ENCODE measurements at regions not wholly inside any gene's neighbourhood (a gene's known extent, or its start where the extent isn't known, plus 50 kb on each side); places are given as distances from the start of the nearest gene placed in this dataset.

DNA sequence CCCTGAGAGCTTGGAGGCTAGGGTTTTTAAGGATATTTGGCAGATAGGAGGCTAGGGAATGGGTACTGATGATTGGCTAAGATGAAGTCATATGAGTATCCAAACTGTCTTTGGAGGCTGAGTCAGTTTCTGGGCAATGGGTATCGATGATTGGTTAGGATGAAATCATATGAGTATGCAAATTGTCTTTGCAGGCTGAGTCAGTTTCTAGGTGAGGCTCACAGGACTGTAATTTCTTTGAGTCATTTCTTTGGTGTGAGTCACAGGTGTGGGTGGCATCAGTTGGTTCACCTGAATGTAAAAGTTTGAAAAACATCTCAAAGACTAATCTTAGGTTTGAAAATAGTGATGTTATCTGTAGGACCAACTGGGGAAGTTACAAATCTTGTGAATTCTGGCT lies 1068.0 kb downstream of the NR2F1-AS1 start:
- no peak for TF ChIP-seq CTCF (IDR thresholded peaks at IDR 0.05; ENCODE audit: partially characterized antibody, unreplicated experiment)
- H3K9me3 Mint-ChIP-seq (ENCODE audit: unreplicated experiment), result no peaks in the 10 kb centered on the region
- peaks cover 9% of the 10 kb centered on the region for H3K36me3 Mint-ChIP-seq (ENCODE audit: unreplicated experiment)
- no peaks in the 10 kb centered on the region for H3K27me3 Mint-ChIP-seq (ENCODE audit: unreplicated experiment)
- DNase-seq, result no peak
- no peak overlapping the region for H3K27ac Mint-ChIP-seq (ENCODE audit: unreplicated experiment)
- H3K4me3 Mint-ChIP-seq (ENCODE audit: unreplicated experiment), result no peak overlapping the region
- H3K4me1 Mint-ChIP-seq (ENCODE audit: low read depth, unreplicated experiment), result no peaks in the 10 kb centered on the region

DNA sequence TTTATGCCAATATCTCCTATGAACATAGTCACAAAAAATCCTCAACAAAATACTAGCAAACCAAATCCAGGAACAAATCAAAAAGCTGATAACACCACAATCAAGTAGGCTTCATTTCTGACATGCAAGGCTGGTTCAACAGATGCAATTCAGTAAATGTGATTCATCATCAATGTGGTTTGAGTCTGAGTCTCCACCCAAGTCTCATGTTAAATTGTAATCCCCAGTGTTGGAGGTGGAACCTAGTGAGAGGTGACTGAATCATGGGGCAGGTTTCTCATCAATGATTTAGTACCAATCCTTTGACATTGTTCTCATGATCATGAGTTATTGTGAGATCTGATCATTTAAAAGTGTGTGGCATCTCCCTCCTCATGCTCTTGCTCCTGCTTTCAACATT lies 1072.7 kb downstream of the NR2F1-AS1 start:
- H3K4me3 Mint-ChIP-seq (ENCODE audit: unreplicated experiment), result no peak overlapping the region
- no peak for DNase-seq
- no peaks in the 10 kb centered on the region for H3K4me1 Mint-ChIP-seq (ENCODE audit: low read depth, unreplicated experiment)
- H3K36me3 Mint-ChIP-seq (ENCODE audit: unreplicated experiment), result peaks cover 9% of the 10 kb centered on the region
- no peaks in the 10 kb centered on the region for H3K9me3 Mint-ChIP-seq (ENCODE audit: unreplicated experiment)
- H3K27me3 Mint-ChIP-seq (ENCODE audit: unreplicated experiment), result no peaks in the 10 kb centered on the region
- TF ChIP-seq CTCF (IDR thresholded peaks at IDR 0.05; ENCODE audit: partially characterized antibody, unreplicated experiment), result no peak
- H3K27ac Mint-ChIP-seq (ENCODE audit: unreplicated experiment), result no peak overlapping the region

- Mint-ChIP-seq H3K4me3 (ENCODE audit: unreplicated experiment) (no peak overlapping the region), H3K9me3 (ENCODE audit: unreplicated experiment) (no peaks in the 10 kb centered on the region), H3K27ac (ENCODE audit: unreplicated experiment) (no peak overlapping the region), H3K36me3 (ENCODE audit: unreplicated experiment) (no peaks in the 10 kb centered on the region), H3K27me3 (ENCODE audit: unreplicated experiment) (peaks cover 3% of the 10 kb centered on the region), H3K4me1 (ENCODE audit: low read depth, unreplicated experiment) (no peaks in the 10 kb centered on the region)
- no peak for DNase-seq
- TF ChIP-seq CTCF (IDR thresholded peaks at IDR 0.05; ENCODE audit: partially characterized antibody, unreplicated experiment), result no peak
Observed at GRCh38 chr5:92505925-92506324, 1075.1 kb downstream of the NR2F1-AS1 start.

- Mint-ChIP-seq H3K9me3 (ENCODE audit: unreplicated experiment) (no peaks in the 10 kb centered on the region), H3K36me3 (ENCODE audit: unreplicated experiment) (no peaks in the 10 kb centered on the region), H3K27ac (ENCODE audit: unreplicated experiment) (no peak overlapping the region), H3K27me3 (ENCODE audit: unreplicated experiment) (peaks cover 3% of the 10 kb centered on the region), H3K4me1 (ENCODE audit: low read depth, unreplicated experiment) (no peaks in the 10 kb centered on the region), H3K4me3 (ENCODE audit: unreplicated experiment) (no peak overlapping the region)
- no peak for DNase-seq
- TF ChIP-seq CTCF (IDR thresholded peaks at IDR 0.05; ENCODE audit: partially characterized antibody, unreplicated experiment), result no peak
Observed at GRCh38 chr5:92505145-92505544, 1075.9 kb downstream of the NR2F1-AS1 start.

GRCh38 chr5:92504346-92504745 lies 1076.7 kb downstream of the NR2F1-AS1 start:
- no peak for DNase-seq
- Mint-ChIP-seq H3K27ac (ENCODE audit: unreplicated experiment) (no peak overlapping the region), H3K9me3 (ENCODE audit: unreplicated experiment) (no peaks in the 10 kb centered on the region), H3K4me1 (ENCODE audit: low read depth, unreplicated experiment) (no peaks in the 10 kb centered on the region), H3K36me3 (ENCODE audit: unreplicated experiment) (no peaks in the 10 kb centered on the region), H3K4me3 (ENCODE audit: unreplicated experiment) (no peak overlapping the region), H3K27me3 (ENCODE audit: unreplicated experiment) (peaks cover 3% of the 10 kb centered on the region)
- no peak for TF ChIP-seq CTCF (IDR thresholded peaks at IDR 0.05; ENCODE audit: partially characterized antibody, unreplicated experiment)

All from glutamatergic neuron (in vitro differentiated cells).